ENCODE measurements at regions not wholly inside any gene's neighbourhood (a gene's known extent, or its start where the extent isn't known, plus 50 kb on each side); places are given as distances from the start of the nearest gene placed in this dataset.

GRCh38 chr20:51178153-51178552 lies 155.2 kb upstream of the KCNG1 start:
- H4K20me1 ChIP-seq (ENCODE audit: control insufficient read depth, insufficient read depth, low read length, poor library complexity, severe bottlenecking), result no peaks in the 10 kb centered on the region
- Mint-ChIP-seq H3K27ac (no peak overlapping the region), H3K9me3 (ENCODE audit: insufficient read depth) (no peaks in the 10 kb centered on the region), H3K4me3 (no peak overlapping the region), H3K27me3 (peaks cover 40% of the 10 kb centered on the region), H3K4me1 (no peaks in the 10 kb centered on the region)
- no peak for DNase-seq
- H3K4me3 ChIP-seq (ENCODE audit: control extremely low read depth in 1 of 5, extremely low read depth in 1 of 5, insufficient read depth in 1 of 5, low read depth in 2 of 5, low read length in 4 of 5), result no peak overlapping the region
- no peak overlapping the region for H3K4me2 ChIP-seq (replicated peaks; ENCODE audit: low read depth, low read length, poor library complexity, severe bottlenecking)
- WGBS (ENCODE audit: insufficient coverage), result no CpG with 5 or more reads among the region's 3 CpGs
- H3K9ac ChIP-seq (ENCODE audit: low read length), result no peak overlapping the region
- ChIA-PET CTCF (no interaction called here), POLR2A (no interaction called here)
- intact Hi-C loops (cut with micrococcal nuclease), result no loop called here
- TF ChIP-seq EZH2 (IDR thresholded peaks at IDR 0.05; ENCODE audit: borderline replicate concordance, insufficient read depth, low read depth, low read length, poor library complexity, severe bottlenecking), result no peak
- TF ChIP-seq CTCF (IDR thresholded peaks at IDR 0.05), result no peak
- H3K79me2 ChIP-seq (ENCODE audit: control insufficient read depth, insufficient read depth, low read length), result no peaks in the 10 kb centered on the region
- H3K36me3 ChIP-seq (replicated peaks in 1 of 2; ENCODE audit: control extremely low read depth in 1 of 2, control insufficient read depth in 1 of 2, extremely low read depth in 1 of 2, insufficient read depth in 2 of 2, low read length in 1 of 2), result no peaks in the 10 kb centered on the region
- no peak for ATAC-seq (ENCODE audit: low read depth)
- no peak overlapping the region for H3K27ac ChIP-seq (ENCODE audit: low read length in 2 of 2)
- H3K9me3 ChIP-seq (ENCODE audit: control extremely low read depth in 1 of 3, control insufficient read depth in 2 of 3, insufficient read depth in 1 of 3, low read length in 2 of 3), result no peaks in the 10 kb centered on the region
- H3K27me3 ChIP-seq (replicated peaks in 1 of 4; ENCODE audit: control extremely low read depth in 1 of 4, control insufficient read depth in 3 of 4, insufficient read depth in 4 of 4, low read length in 3 of 4), result peaks cover 0 to 5% (median 2%) of the 10 kb centered on the region in 4 experiments
- H3K4me1 ChIP-seq (ENCODE audit: control insufficient read depth in 2 of 2, insufficient read depth in 2 of 2, low read length in 2 of 2), result no peaks in the 10 kb centered on the region
- H2AFZ ChIP-seq (ENCODE audit: insufficient read depth, low read depth, low read length, poor library complexity, severe bottlenecking), result no peak overlapping the region

- Histone ChIP-seq H3K9me3 (ENCODE audit: control extremely low read depth in 1 of 3, control insufficient read depth in 2 of 3, insufficient read depth in 1 of 3, low read length in 2 of 3) (no peaks in the 10 kb centered on the region), H3K27me3 (replicated peaks in 1 of 4; ENCODE audit: control extremely low read depth in 1 of 4, control insufficient read depth in 3 of 4, insufficient read depth in 4 of 4, low read length in 3 of 4) (peaks cover 0 to 7% (median 3%) of the 10 kb centered on the region in 4 experiments), H3K27ac (ENCODE audit: low read length in 2 of 2) (no peak overlapping the region), H3K9ac (ENCODE audit: low read length) (no peak overlapping the region), H3K79me2 (ENCODE audit: control insufficient read depth, insufficient read depth, low read length) (no peaks in the 10 kb centered on the region), H3K36me3 (replicated peaks in 1 of 2; ENCODE audit: control extremely low read depth in 1 of 2, control insufficient read depth in 1 of 2, extremely low read depth in 1 of 2, insufficient read depth in 2 of 2, low read length in 1 of 2) (no peaks in the 10 kb centered on the region), H3K4me3 (ENCODE audit: control extremely low read depth in 1 of 5, extremely low read depth in 1 of 5, insufficient read depth in 1 of 5, low read depth in 2 of 5, low read length in 4 of 5) (no peak overlapping the region), H4K20me1 (ENCODE audit: control insufficient read depth, insufficient read depth, low read length, poor library complexity, severe bottlenecking) (no peaks in the 10 kb centered on the region), H3K4me1 (ENCODE audit: control insufficient read depth in 2 of 2, insufficient read depth in 2 of 2, low read length in 2 of 2) (no peaks in the 10 kb centered on the region), H2AFZ (ENCODE audit: insufficient read depth, low read depth, low read length, poor library complexity, severe bottlenecking) (no peak overlapping the region), H3K4me2 (replicated peaks; ENCODE audit: low read depth, low read length, poor library complexity, severe bottlenecking) (no peak overlapping the region)
- DNase-seq (no peak), ATAC-seq (ENCODE audit: low read depth) (no peak)
- Mint-ChIP-seq H3K27me3 (peaks cover 47% of the 10 kb centered on the region), H3K27ac (no peak overlapping the region), H3K4me3 (no peak overlapping the region), H3K9me3 (ENCODE audit: insufficient read depth) (peaks cover 2% of the 10 kb centered on the region), H3K4me1 (no peaks in the 10 kb centered on the region)
- intact Hi-C loops (cut with micrococcal nuclease), result no loop called here
- no peak for TF ChIP-seq EZH2 (IDR thresholded peaks at IDR 0.05; ENCODE audit: borderline replicate concordance, insufficient read depth, low read depth, low read length, poor library complexity, severe bottlenecking)
- no peak for TF ChIP-seq CTCF (IDR thresholded peaks at IDR 0.05)
- CTCF ChIA-PET, result interaction anchor here (1.0 kb wide), 1 partner anchor 9 kb away, joined by 3 read pairs; no protein-coding TSS in a partner anchor
- 37% methylated on average over 2 of the region's 3 CpGs for WGBS (ENCODE audit: insufficient coverage)
- POLR2A ChIA-PET, result no interaction called here
Measured at GRCh38 chr20:51176876-51177275, 154.0 kb upstream of the KCNG1 start.
